Gastrocnemius medialis (tissue), 4 donors: ENCODE measurements at regions not wholly inside any gene's neighbourhood (a gene's known extent, or its start where the extent isn't known, plus 50 kb on each side); places are given as distances from the start of the nearest gene placed in this dataset.

Experiments
- CTCF ChIP-seq, 5 experiments: fragments of 450-650 bp in 3 of 5; fragments of 200-600 bp in 2 of 5; sonication (generic) in 2 of 5; IDR thresholded peaks in 4 of 5; conservative IDR thresholded peaks in 1 of 5; 1 replicate in 4 of 5; 2 replicates in 1 of 5; pipeline ENCODE4 v1.5.1; 2016 to 2019; ENCODE audit warnings: antibody characterized with exemption in 5 of 5, mild to moderate bottlenecking in 3 of 5, moderate library complexity in 3 of 5
- POLR2A ChIP-seq, 2 donors: fragments of 450-650 bp; IDR thresholded peaks; one replicate each; pipeline ENCODE4 v1.6.1; 2017; ENCODE audit warnings: antibody characterized with exemption in 2 of 2, mild to moderate bottlenecking in 2 of 2, moderate library complexity in 2 of 2

- TF ChIP-seq CTCF (IDR thresholded peaks at IDR 0.05 in 4 of 5, conservative IDR thresholded peaks at IDR 0.05 in 1 of 5) (no peak), POLR2A (IDR thresholded peaks at IDR 0.05) (no peak)
These were observed 322.6 kb upstream of the MKI67 start for GRCh38 chr10:128448796-128449195.
